GM06990 (cell line): ENCODE measurements at regions not wholly inside any gene's neighbourhood (a gene's known extent, or its start where the extent isn't known, plus 50 kb on each side); places are given as distances from the start of the nearest gene placed in this dataset.

Experiments used
- DNase-seq: peaks from one replicate; pipeline ENCODE4 v3.0.0-alpha.2; 2011; ENCODE audit not compliant: insufficient read length; ENCODE audit errors: extremely low read depth
- H3K27me3 ChIP-seq: replicated peaks from 2 replicates; pipeline ENCODE4 v1.6.0; 2011; ENCODE audit warnings: low read length; ENCODE audit not compliant: control insufficient read depth, insufficient read depth
- H3K36me3 ChIP-seq: 2 replicates; pipeline ENCODE4 v1.5.1; 2011; ENCODE audit warnings: low read length; ENCODE audit not compliant: control insufficient read depth, insufficient read depth
- H3K4me3 ChIP-seq: replicated peaks from 2 replicates; pipeline ENCODE4 v1.5.1; 2011; ENCODE audit warnings: low read depth, mild to moderate bottlenecking, control low read depth, low read length
- CTCF ChIP-seq: IDR thresholded peaks from 2 replicates; pipeline ENCODE4 v1.5.1; 2011; ENCODE audit warnings: low read length, control low read depth, mild to moderate bottlenecking, inconsistent platforms; ENCODE audit not compliant: insufficient read depth, poor library complexity, severe bottlenecking

- Histone ChIP-seq H3K4me3 (no peak overlapping the region), H3K36me3 (no peaks in the 10 kb centered on the region), H3K27me3 (no peaks in the 10 kb centered on the region; the same call in 1 of the 2 replicates)
- DNase-seq: no peak
- no peak for TF ChIP-seq CTCF
Measured at GRCh38 chr3:117955196-117955595, 1079.5 kb downstream of the IGSF11 start.

GRCh38 chr3:117958027-117958426 is 1076.6 kb downstream of the IGSF11 start:
- no peak for TF ChIP-seq CTCF
- no peaks in the 10 kb centered on the region for H3K36me3 ChIP-seq
- H3K4me3 ChIP-seq: no peak overlapping the region
- H3K27me3 ChIP-seq: no peaks in the 10 kb centered on the region
- DNase-seq: no peak

DNA sequence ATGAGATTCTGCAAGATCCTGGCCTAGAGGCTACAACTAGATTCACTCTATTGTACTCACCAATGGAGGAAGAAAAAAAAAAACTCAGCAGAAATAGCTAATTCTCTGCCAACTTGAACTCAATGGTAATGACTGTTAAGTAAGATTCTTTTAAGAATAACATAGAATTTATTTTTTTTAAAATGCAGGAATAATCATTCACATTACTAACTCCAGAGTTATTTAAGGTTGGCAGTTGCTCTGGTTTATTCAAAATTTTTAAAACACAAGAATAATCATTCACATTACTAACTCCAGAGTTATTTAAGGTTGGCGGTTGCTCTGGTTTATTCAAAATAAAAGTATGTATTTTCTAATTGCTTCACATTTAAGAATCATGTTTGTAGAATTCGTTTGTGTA is 1071.9 kb downstream of the IGSF11 start:
- Histone ChIP-seq H3K36me3 (no peaks in the 10 kb centered on the region), H3K4me3 (no peak overlapping the region), H3K27me3 (no peaks in the 10 kb centered on the region)
- no peak for TF ChIP-seq CTCF
- DNase-seq: no peak

DNA sequence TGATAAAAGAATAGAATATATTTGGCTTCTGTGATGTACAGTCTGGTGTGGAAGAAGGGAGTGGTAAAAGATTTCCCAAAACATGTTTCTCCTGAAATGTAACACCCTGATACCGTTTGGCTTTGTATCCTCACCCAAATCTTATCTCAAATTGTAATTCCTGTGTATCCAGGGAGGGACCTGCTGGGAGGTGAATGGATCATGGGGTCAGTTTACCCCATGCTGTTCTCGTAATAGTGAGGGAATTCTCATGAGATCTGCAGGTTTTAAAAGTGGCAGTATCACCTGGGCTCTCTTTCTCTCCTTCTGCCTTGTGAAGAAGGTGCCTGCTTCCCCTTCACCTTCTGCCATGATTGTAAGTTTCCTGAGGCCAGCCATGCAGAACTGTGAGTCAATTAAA is 1070.8 kb downstream of the IGSF11 start:
- TF ChIP-seq CTCF: no peak
- Histone ChIP-seq H3K27me3 (no peaks in the 10 kb centered on the region), H3K4me3 (no peak overlapping the region), H3K36me3 (no peaks in the 10 kb centered on the region)
- DNase-seq: no peak

DNA sequence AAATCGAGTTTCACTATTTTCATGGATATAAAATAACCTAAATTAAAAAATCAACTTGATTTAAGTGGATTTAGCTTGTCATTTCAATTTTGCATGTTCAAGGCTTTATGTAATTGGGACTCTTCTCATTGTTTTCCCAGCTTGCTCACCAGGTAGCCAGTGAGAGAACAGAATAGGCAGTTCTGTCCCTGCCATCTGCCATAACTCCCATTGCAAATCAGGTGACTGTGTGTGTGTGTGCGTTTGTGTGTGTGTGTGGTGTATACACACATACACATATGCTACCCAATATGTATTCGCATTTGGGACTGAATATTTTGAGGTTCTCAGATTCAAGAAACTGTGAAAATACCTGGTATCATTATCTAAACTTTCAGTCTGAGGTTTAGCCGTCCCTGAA is 1069.8 kb downstream of the IGSF11 start:
- no peaks in the 10 kb centered on the region for H3K27me3 ChIP-seq
- H3K36me3 ChIP-seq: no peaks in the 10 kb centered on the region
- H3K4me3 ChIP-seq: no peak overlapping the region
- no peak for TF ChIP-seq CTCF
- no peak for DNase-seq

GRCh38 chr3:117977504-117978228 is 1057.0 kb downstream of the IGSF11 start:
- H3K36me3 ChIP-seq: no peaks in the 10 kb centered on the region
- H3K27me3 ChIP-seq: no peaks in the 10 kb centered on the region
- TF ChIP-seq CTCF: no peak
- no peak for DNase-seq
- no peak overlapping the region for H3K4me3 ChIP-seq
